Esophagus muscularis mucosa (tissue), 3 donors: ENCODE measurements at regions not wholly inside any gene's neighbourhood (a gene's known extent, or its start where the extent isn't known, plus 50 kb on each side); places are given as distances from the start of the nearest gene placed in this dataset.

Experiments
- POLR2A ChIP-seq: fragments of 450-650 bp; IDR thresholded peaks from one replicate; pipeline ENCODE4 v1.6.1; 2017; ENCODE audit warnings: antibody characterized with exemption, moderate library complexity, mild to moderate bottlenecking, low read depth
- POLR2AphosphoS5 ChIP-seq, 2 donors: sonication (generic); formaldehyde crosslinking; IDR thresholded peaks; one replicate each; pipeline ENCODE4 v1.6.1; 2017; ENCODE audit warnings: antibody characterized with exemption in 2 of 2
- TF ChIP-seq, protein P1 (sequence below), 3 experiments: fragments of 200-600 bp in 2 of 3; fragments of 450-650 bp in 1 of 3; sonication (generic) in 2 of 3; IDR thresholded peaks; one replicate each; pipeline ENCODE4 v1.5.1; 2017 to 2019; ENCODE audit warnings: antibody characterized with exemption in 3 of 3, mild to moderate bottlenecking in 2 of 3, moderate library complexity in 1 of 3

DNA sequence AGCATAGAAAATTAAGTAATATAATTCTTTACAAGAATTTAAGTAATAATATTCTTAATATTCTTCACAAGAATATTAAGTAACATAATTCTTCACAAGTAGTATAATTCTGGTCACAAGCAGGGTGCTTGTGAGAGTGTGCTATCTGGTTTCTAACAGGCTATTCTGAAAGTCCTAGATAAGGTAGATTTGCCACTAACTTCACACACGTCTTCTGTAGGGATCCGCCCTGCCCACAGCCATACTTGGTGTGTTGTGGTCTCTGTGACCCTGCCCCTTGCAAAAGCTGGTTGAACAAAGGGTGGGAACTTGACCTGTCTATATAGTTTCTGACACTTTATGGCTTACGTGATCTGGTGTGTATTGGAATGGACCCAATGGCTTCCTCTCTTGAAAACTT lies 253.4 kb upstream of the MDFIC2 start:
- TF ChIP-seq POLR2A, result no peak
- no peak for TF ChIP-seq POLR2AphosphoS5 (IDR thresholded peaks at IDR 0.05)
- TF ChIP-seq, protein P1, sequence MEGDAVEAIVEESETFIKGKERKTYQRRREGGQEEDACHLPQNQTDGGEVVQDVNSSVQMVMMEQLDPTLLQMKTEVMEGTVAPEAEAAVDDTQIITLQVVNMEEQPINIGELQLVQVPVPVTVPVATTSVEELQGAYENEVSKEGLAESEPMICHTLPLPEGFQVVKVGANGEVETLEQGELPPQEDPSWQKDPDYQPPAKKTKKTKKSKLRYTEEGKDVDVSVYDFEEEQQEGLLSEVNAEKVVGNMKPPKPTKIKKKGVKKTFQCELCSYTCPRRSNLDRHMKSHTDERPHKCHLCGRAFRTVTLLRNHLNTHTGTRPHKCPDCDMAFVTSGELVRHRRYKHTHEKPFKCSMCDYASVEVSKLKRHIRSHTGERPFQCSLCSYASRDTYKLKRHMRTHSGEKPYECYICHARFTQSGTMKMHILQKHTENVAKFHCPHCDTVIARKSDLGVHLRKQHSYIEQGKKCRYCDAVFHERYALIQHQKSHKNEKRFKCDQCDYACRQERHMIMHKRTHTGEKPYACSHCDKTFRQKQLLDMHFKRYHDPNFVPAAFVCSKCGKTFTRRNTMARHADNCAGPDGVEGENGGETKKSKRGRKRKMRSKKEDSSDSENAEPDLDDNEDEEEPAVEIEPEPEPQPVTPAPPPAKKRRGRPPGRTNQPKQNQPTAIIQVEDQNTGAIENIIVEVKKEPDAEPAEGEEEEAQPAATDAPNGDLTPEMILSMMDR (IDR thresholded peaks at IDR 0.05), result no peak
